Islet of Langerhans (tissue), 1 donor: ENCODE measurements at regions not wholly inside any gene's neighbourhood (a gene's known extent, or its start where the extent isn't known, plus 50 kb on each side); places are given as distances from the start of the nearest gene placed in this dataset.

Experiments used
- FAIRE-seq: peaks from one replicate; lab custom pipeline; 2011; peaks lifted over from hg19 to GRCh38; lab: Jason Lieb, UNC

- FAIRE-seq = no peak
Observed at GRCh38 chr6:6704103-6705060, 115.9 kb downstream of the LY86 start.

GRCh38 chr6:6705061-6705425 is 116.5 kb downstream of the LY86 start:
- no peak for FAIRE-seq

GRCh38 chr6:6705915-6706675 is 117.6 kb downstream of the LY86 start:
- FAIRE-seq = no peak

- FAIRE-seq = no peak
Observed at GRCh38 chr6:6707143-6707542, 118.6 kb downstream of the LY86 start.

GRCh38 chr6:6709106-6709505 is 120.6 kb downstream of the LY86 start:
- FAIRE-seq = no peak

- no peak for FAIRE-seq
Observed at GRCh38 chr6:6711031-6711785, 122.7 kb downstream of the LY86 start.

GRCh38 chr6:6711832-6712448 is 123.4 kb downstream of the LY86 start:
- FAIRE-seq = no peak

GRCh38 chr6:6712449-6713403 is 124.2 kb downstream of the LY86 start:
- no peak for FAIRE-seq

- no peak for FAIRE-seq
Observed at GRCh38 chr6:6713657-6714056, 125.1 kb downstream of the LY86 start.

- FAIRE-seq = no peak
Observed at GRCh38 chr6:6714118-6714897, 125.8 kb downstream of the LY86 start.

- FAIRE-seq = no peak
Observed at GRCh38 chr6:6714953-6715352, 126.4 kb downstream of the LY86 start.

GRCh38 chr6:6715465-6715864 is 126.9 kb downstream of the LY86 start:
- FAIRE-seq = no peak

- FAIRE-seq = no peak
Observed at GRCh38 chr6:6716998-6717763, 128.7 kb downstream of the LY86 start.

GRCh38 chr6:6717953-6718352 is 129.4 kb downstream of the LY86 start:
- no peak for FAIRE-seq

- FAIRE-seq = no peak
Observed at GRCh38 chr6:6721606-6722005, 133.1 kb downstream of the LY86 start.

GRCh38 chr6:6722195-6722594 is 133.7 kb downstream of the LY86 start:
- FAIRE-seq = no peak

- no peak for FAIRE-seq
Observed at GRCh38 chr6:6723361-6723760, 134.8 kb downstream of the LY86 start.

GRCh38 chr6:6723921-6724538 is 135.5 kb downstream of the LY86 start:
- FAIRE-seq = no peak
